Sigmoid colon (tissue), 6 donors: ENCODE measurements at regions not wholly inside any gene's neighbourhood (a gene's known extent, or its start where the extent isn't known, plus 50 kb on each side); places are given as distances from the start of the nearest gene placed in this dataset.

Experiments
- DNase-seq: peaks from one replicate; pipeline ENCODE4 v3.0.0-alpha.2; 2019
- H3K27ac ChIP-seq, 4 donors: fragments of 200-600 bp; sonication (generic); one replicate each; pipeline ENCODE4 v1.5.1; 2016 to 2019; ENCODE audit warnings: mild to moderate bottlenecking in 1 of 4
- H3K27me3 ChIP-seq, 3 donors: fragments of 200-600 bp; sonication (generic); one replicate each; pipeline ENCODE4 v1.5.1; 2019; ENCODE audit warnings: mild to moderate bottlenecking in 1 of 3
- H3K36me3 ChIP-seq, 4 donors: fragments of 200-600 bp; sonication (generic); one replicate each; pipeline ENCODE4 v1.5.1; 2016 to 2019
- H3K4me1 ChIP-seq, 4 donors: fragments of 200-600 bp; sonication (generic); one replicate each; pipeline ENCODE4 v1.5.1; 2017 to 2019
- H3K4me3 ChIP-seq, 4 donors: fragments of 200-600 bp; sonication (generic); one replicate each; pipeline ENCODE4 v1.5.1; 2017 to 2019; ENCODE audit warnings: mild to moderate bottlenecking in 2 of 4, moderate library complexity in 1 of 4
- H3K9me3 ChIP-seq, 4 donors: fragments of 200-600 bp in 3 of 4; sonication (generic) in 3 of 4; one replicate each; pipeline versions ENCODE4 v1.5.1 to v1.6.1; 2013 to 2019
- EP300 ChIP-seq, 4 donors: sonication (generic); formaldehyde crosslinking; IDR thresholded peaks; one replicate each; pipeline ENCODE4 v1.6.1; 2017; ENCODE audit warnings: antibody characterized with exemption in 4 of 4
- POLR2A ChIP-seq, 2 donors: fragments of 450-650 bp; IDR thresholded peaks; one replicate each; pipeline ENCODE4 v1.6.1; 2016; ENCODE audit warnings: antibody characterized with exemption in 2 of 2, mild to moderate bottlenecking in 2 of 2, moderate library complexity in 2 of 2
- POLR2AphosphoS5 ChIP-seq, 4 donors: sonication (generic); formaldehyde crosslinking; IDR thresholded peaks; one replicate each; pipeline ENCODE4 v1.6.1; 2017; ENCODE audit warnings: antibody characterized with exemption in 4 of 4
- WGBS, 2 donors: extraction: QIAGEN DNeasy Blood & Tissue Kit; methylation state at CpG; one replicate each; pipeline ENCODE4 v1.1.7; 2013; 5-methylcytosine and 5-hydroxymethylcytosine counted together
- intact Hi-C: fragments of 100-400 bp; cut with DNase I; formaldehyde crosslinking; loops from one replicate; pipeline ENCODE4 v1.15.1; 2023
- TF ChIP-seq, protein P1 (sequence below), 4 experiments: fragments of 450-650 bp in 3 of 4; fragments of 200-600 bp in 1 of 4; IDR thresholded peaks; one replicate each; pipeline ENCODE4 v1.5.1; 2016 to 2019; ENCODE audit warnings: antibody characterized with exemption in 4 of 4, mild to moderate bottlenecking in 3 of 4, moderate library complexity in 2 of 4
- donor health status: healthy with polysubstance abuse.
- donor health status: healthy.

DNA sequence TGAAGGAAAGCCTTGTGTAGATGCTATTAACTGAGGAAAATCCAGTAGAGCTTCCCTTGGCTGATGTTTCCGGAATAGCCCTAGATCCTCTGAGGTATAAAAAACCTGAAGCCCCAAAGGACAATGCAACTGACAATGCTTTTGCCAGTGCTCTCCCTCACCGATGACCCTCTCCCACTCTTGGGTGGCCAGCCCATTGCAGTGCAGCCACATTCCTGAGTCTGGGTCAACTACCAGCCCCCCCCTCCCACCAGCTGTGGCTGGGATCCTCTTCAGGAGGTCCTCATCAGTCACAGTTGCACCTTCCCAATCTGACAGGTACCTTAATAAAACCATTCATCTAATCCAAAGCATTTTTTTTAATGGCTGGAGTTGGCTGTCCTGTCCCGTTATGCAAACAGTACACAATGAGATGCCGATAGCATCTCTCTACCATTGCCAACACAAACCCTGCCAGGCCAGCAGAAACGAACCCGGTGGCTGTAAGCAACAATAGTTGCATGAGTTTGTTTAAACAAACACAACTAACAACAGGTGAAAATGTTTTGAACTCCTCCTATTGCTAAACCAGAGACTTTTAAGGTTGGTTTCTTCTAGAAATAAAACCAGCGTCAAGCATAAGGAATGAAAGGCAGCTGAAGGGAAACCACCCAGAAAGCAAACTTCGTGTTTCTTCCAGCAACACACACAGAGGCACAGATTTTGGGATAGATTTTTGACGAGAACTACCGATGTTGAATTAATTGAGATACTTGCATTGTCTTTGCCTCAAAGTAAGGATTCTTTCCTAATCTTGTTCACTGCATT lies 128.3 kb upstream of the ARHGEF3 start:
- intact Hi-C loops, result loop anchor here (5.0 kb wide), 1 partner anchor 128 kb away; the partner anchor contains the start of gene ARHGEF3
- Histone ChIP-seq H3K27ac (peak overlapping the region in 1 of 4 donors; percentile 72), H3K9me3 (no peaks in the 10 kb centered on the region), H3K4me3 (no peak overlapping the region), H3K36me3 (no peaks in the 10 kb centered on the region), H3K4me1 (peaks cover 0 to 54% (median 45%) of the 10 kb centered on the region in 4 donors), H3K27me3 (no peaks in the 10 kb centered on the region)
- 88 to 89% methylated on average over 10 of the region's 10 CpGs for WGBS, 2 donors
- no peak for TF ChIP-seq POLR2A (IDR thresholded peaks at IDR 0.05)
- TF ChIP-seq POLR2AphosphoS5 (IDR thresholded peaks at IDR 0.05), result no peak
- TF ChIP-seq EP300 (IDR thresholded peaks at IDR 0.05), result no peak
- TF ChIP-seq, protein P1, sequence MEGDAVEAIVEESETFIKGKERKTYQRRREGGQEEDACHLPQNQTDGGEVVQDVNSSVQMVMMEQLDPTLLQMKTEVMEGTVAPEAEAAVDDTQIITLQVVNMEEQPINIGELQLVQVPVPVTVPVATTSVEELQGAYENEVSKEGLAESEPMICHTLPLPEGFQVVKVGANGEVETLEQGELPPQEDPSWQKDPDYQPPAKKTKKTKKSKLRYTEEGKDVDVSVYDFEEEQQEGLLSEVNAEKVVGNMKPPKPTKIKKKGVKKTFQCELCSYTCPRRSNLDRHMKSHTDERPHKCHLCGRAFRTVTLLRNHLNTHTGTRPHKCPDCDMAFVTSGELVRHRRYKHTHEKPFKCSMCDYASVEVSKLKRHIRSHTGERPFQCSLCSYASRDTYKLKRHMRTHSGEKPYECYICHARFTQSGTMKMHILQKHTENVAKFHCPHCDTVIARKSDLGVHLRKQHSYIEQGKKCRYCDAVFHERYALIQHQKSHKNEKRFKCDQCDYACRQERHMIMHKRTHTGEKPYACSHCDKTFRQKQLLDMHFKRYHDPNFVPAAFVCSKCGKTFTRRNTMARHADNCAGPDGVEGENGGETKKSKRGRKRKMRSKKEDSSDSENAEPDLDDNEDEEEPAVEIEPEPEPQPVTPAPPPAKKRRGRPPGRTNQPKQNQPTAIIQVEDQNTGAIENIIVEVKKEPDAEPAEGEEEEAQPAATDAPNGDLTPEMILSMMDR (IDR thresholded peaks at IDR 0.05), result no peak
- DNase-seq, result no peak

DNA sequence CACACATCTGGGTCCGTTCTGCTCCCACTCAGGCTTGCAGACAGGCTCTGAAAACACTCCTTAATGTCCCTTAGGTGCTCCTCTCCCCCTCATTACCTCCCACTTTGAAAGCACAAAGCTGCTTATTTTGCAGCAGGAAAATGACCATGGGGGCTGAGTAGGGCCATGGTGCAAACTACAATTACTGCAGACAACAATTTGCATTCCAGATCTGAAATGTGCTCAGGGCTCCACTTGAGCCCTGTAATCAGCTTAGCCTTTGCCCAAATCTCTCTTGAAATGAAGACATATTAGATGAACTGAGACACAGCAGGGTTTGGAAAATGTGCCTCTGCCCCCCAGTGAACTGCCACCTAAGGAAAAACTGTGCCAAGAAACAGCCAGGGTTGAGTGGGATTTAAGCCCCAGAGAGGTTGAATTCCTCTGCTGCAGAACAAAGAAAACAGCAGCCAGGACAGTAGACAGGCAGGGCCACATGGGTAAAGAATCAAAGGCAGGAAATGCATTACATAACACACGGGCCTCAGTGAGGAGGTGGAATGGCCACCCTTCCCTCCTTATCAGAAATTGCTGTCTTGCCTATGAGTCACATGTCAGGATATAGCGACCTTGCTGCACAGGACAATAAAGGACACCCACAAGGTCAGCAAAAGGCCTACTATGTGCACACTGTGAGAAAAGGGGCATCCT lies 126.8 kb upstream of the ARHGEF3 start:
- H3K27ac ChIP-seq, result peak overlapping the region in 2 of 4 donors; percentile 16 to 72
- H3K27me3 ChIP-seq, result no peaks in the 10 kb centered on the region
- H3K36me3 ChIP-seq, result no peaks in the 10 kb centered on the region
- DNase-seq, result no peak
- peaks cover 0 to 68% (median 58%) of the 10 kb centered on the region in 4 donors for H3K4me1 ChIP-seq
- WGBS, 2 donors, result 36 to 49% methylated on average over 3 of the region's 3 CpGs
- H3K4me3 ChIP-seq, result no peak overlapping the region
- no peak for TF ChIP-seq POLR2AphosphoS5 (IDR thresholded peaks at IDR 0.05)
- TF ChIP-seq, protein P1 (IDR thresholded peaks at IDR 0.05), result no peak
- TF ChIP-seq POLR2A (IDR thresholded peaks at IDR 0.05), result no peak
- no peak for TF ChIP-seq EP300 (IDR thresholded peaks at IDR 0.05)
- intact Hi-C loops, result loop anchor here (5.0 kb wide), 1 partner anchor 126 kb away; the partner anchor contains the start of gene ARHGEF3
- no peaks in the 10 kb centered on the region for H3K9me3 ChIP-seq

DNA sequence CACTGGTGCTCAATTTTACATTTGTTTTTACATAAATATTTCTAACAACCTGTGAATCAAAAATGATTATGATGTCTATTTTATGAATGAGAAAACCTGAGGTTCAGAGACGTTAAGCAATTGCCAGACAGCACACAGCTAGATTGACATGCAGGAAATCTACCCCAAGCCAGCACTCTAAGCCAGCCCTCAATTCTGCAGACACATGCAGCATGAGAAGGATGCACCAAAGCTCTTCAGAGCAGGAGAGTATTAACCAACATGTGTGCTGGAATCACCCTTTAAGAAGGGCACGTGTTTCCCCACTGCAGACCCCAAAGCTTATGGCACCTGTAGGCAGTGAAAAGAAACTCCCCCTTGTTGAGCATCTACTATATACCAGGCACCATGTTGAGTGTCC lies 126.1 kb upstream of the ARHGEF3 start:
- Histone ChIP-seq H3K4me1 (peaks cover 0 to 75% (median 65%) of the 10 kb centered on the region in 4 donors), H3K27ac (peak overlapping the region in 1 of 4 donors; percentile 72)

DNA sequence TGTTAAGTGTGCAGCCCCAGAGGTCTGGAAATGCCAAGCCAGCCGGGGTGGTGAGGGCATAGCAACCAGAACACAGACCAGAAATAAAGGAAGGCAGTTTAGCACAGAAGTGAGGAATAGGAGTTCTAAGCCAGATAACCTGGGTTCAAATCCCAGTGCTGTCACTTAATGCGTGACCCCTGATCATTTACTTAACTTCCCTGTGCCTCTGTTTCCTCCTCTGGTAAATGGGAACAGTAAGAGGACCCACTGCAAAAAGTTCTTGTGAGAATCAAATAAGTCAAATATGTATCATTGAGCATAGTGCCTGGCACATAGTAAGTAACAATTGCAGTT lies 125.2 kb upstream of the ARHGEF3 start:
- intact Hi-C loops, result loop anchor here (5.0 kb wide), 1 partner anchor 125 kb away; the partner anchor contains the start of gene ARHGEF3
- H3K36me3 ChIP-seq, result no peaks in the 10 kb centered on the region
- no peak for TF ChIP-seq EP300 (IDR thresholded peaks at IDR 0.05)
- TF ChIP-seq, protein P1 (IDR thresholded peaks at IDR 0.05), result no peak
- TF ChIP-seq POLR2AphosphoS5 (IDR thresholded peaks at IDR 0.05), result no peak
- no peak for TF ChIP-seq POLR2A (IDR thresholded peaks at IDR 0.05)
- H3K4me1 ChIP-seq, result peaks cover 0 to 84% (median 74%) of the 10 kb centered on the region in 4 donors
- H3K4me3 ChIP-seq, result no peak overlapping the region
- WGBS, 2 donors, result 89% methylated on average over 2 of the region's 2 CpGs
- no peaks in the 10 kb centered on the region for H3K27me3 ChIP-seq
- DNase-seq, result no peak
- no peaks in the 10 kb centered on the region for H3K9me3 ChIP-seq
- peak overlapping the region in 3 of 4 donors; percentile 58 to 72 (median 65) for H3K27ac ChIP-seq

More for the DNA sequence above, 126.1 kb upstream of the ARHGEF3 start:
- H3K4me3 ChIP-seq, result no peak overlapping the region
- TF ChIP-seq, protein P1 (IDR thresholded peaks at IDR 0.05), result no peak
- no peak for TF ChIP-seq POLR2A (IDR thresholded peaks at IDR 0.05)
- no peak for TF ChIP-seq EP300 (IDR thresholded peaks at IDR 0.05)
- H3K9me3 ChIP-seq, result no peaks in the 10 kb centered on the region
- no peaks in the 10 kb centered on the region for H3K27me3 ChIP-seq
- no peaks in the 10 kb centered on the region for H3K36me3 ChIP-seq
- WGBS, 2 donors, result 79 to 91% methylated on average over 2 of the region's 2 CpGs
- DNase-seq, result no peak
- intact Hi-C loops, result loop anchor here (5.0 kb wide), 1 partner anchor 126 kb away; the partner anchor contains the start of gene ARHGEF3
